ENCODE measurements at regions not wholly inside any gene's neighbourhood (a gene's known extent, or its start where the extent isn't known, plus 50 kb on each side); places are given as distances from the start of the nearest gene placed in this dataset.

- no peak for TF ChIP-seq CTCF (conservative IDR thresholded peaks at IDR 0.05; ENCODE audit: low read depth, low read length)
- TF ChIP-seq EZH2 (IDR thresholded peaks at IDR 0.05; ENCODE audit: borderline replicate concordance, low read depth, low read length, poor library complexity, severe bottlenecking): no peak
Measured at GRCh38 chr4:13212936-13213335, 271.2 kb downstream of the RAB28 start.

Data from A673 (cell line).